ENCODE measurements at regions not wholly inside any gene's neighbourhood (a gene's known extent, or its start where the extent isn't known, plus 50 kb on each side); places are given as distances from the start of the nearest gene placed in this dataset.

GRCh38 chr10:80741278-80741677 is 203.6 kb downstream of the SH2D4B start:
- WGBS (ENCODE audit: low lambda C conversion rate, missing lambda C conversion rate) = 98% methylated on average over 2 of the region's 2 CpGs

GRCh38 chr10:80750268-80750667 is 212.6 kb downstream of the SH2D4B start:
- Histone ChIP-seq H3K4me2 (no peak overlapping the region), H4K20me1 (ENCODE audit: insufficient read depth, poor library complexity, severe bottlenecking) (no peaks in the 10 kb centered on the region), H3K4me3 (no peak overlapping the region), H3K79me2 (no peaks in the 10 kb centered on the region), H3K36me3 (replicated peaks; ENCODE audit: insufficient read depth, low read depth) (no peaks in the 10 kb centered on the region), H3K9me2 (replicated peaks; ENCODE audit: insufficient read depth) (no peaks in the 10 kb centered on the region), H3K27me3 (no peaks in the 10 kb centered on the region), H3K4me1 (ENCODE audit: insufficient read depth) (no peaks in the 10 kb centered on the region), H2AFZ (no peak overlapping the region), H3K27ac (no peak overlapping the region), H3K9me3 (ENCODE audit: low read depth) (no peaks in the 10 kb centered on the region)
- TF ChIP-seq CTCF (IDR thresholded peaks at IDR 0.05; ENCODE audit: poor library complexity) = no peak
- TF ChIP-seq EZH2phosphoT487 (IDR thresholded peaks at IDR 0.05; ENCODE audit: low read depth, severe bottlenecking, unreplicated experiment) = no peak
- TF ChIP-seq EZH2 (IDR thresholded peaks at IDR 0.05; ENCODE audit: borderline replicate concordance) = no peak
- no peak for DNase-seq (ENCODE audit: low spot score)
- WGBS (ENCODE audit: low lambda C conversion rate, missing lambda C conversion rate) = 92% methylated on average over 3 of the region's 3 CpGs

More at GRCh38 chr10:80741278-80741677, 203.6 kb downstream of the SH2D4B start:
- Histone ChIP-seq H3K79me2 (no peaks in the 10 kb centered on the region), H3K4me1 (ENCODE audit: insufficient read depth) (no peaks in the 10 kb centered on the region), H3K4me2 (no peak overlapping the region), H3K27ac (no peak overlapping the region), H4K20me1 (ENCODE audit: insufficient read depth, poor library complexity, severe bottlenecking) (no peaks in the 10 kb centered on the region), H3K9me2 (replicated peaks; ENCODE audit: insufficient read depth) (no peaks in the 10 kb centered on the region), H3K9me3 (ENCODE audit: low read depth) (no peaks in the 10 kb centered on the region), H2AFZ (no peak overlapping the region), H3K36me3 (replicated peaks; ENCODE audit: insufficient read depth, low read depth) (no peaks in the 10 kb centered on the region), H3K27me3 (no peaks in the 10 kb centered on the region), H3K4me3 (no peak overlapping the region)
- DNase-seq (ENCODE audit: low spot score) = no peak
- TF ChIP-seq CTCF (IDR thresholded peaks at IDR 0.05; ENCODE audit: poor library complexity) = no peak
- no peak for TF ChIP-seq EZH2 (IDR thresholded peaks at IDR 0.05; ENCODE audit: borderline replicate concordance)

- Histone ChIP-seq H3K4me2 (no peak overlapping the region), H3K79me2 (no peaks in the 10 kb centered on the region), H3K4me1 (ENCODE audit: insufficient read depth) (no peaks in the 10 kb centered on the region), H3K9me2 (replicated peaks; ENCODE audit: insufficient read depth) (no peaks in the 10 kb centered on the region), H3K27ac (no peak overlapping the region), H3K4me3 (no peak overlapping the region), H2AFZ (no peak overlapping the region), H4K20me1 (ENCODE audit: insufficient read depth, poor library complexity, severe bottlenecking) (no peaks in the 10 kb centered on the region), H3K27me3 (no peaks in the 10 kb centered on the region), H3K9me3 (ENCODE audit: low read depth) (no peaks in the 10 kb centered on the region), H3K36me3 (replicated peaks; ENCODE audit: insufficient read depth, low read depth) (no peaks in the 10 kb centered on the region)
- 91% methylated on average over 1 of the region's 1 CpG for WGBS (ENCODE audit: low lambda C conversion rate, missing lambda C conversion rate)
- DNase-seq (ENCODE audit: low spot score) = no peak
- TF ChIP-seq EZH2 (IDR thresholded peaks at IDR 0.05; ENCODE audit: borderline replicate concordance) (no peak), EZH2phosphoT487 (IDR thresholded peaks at IDR 0.05; ENCODE audit: low read depth, severe bottlenecking, unreplicated experiment) (no peak), CTCF (IDR thresholded peaks at IDR 0.05; ENCODE audit: poor library complexity) (no peak)
These were observed 214.2 kb downstream of the SH2D4B start for GRCh38 chr10:80751940-80752339.

- Histone ChIP-seq H4K20me1 (ENCODE audit: insufficient read depth, poor library complexity, severe bottlenecking) (no peaks in the 10 kb centered on the region), H3K9me2 (replicated peaks; ENCODE audit: insufficient read depth) (no peaks in the 10 kb centered on the region), H3K9me3 (ENCODE audit: low read depth) (no peaks in the 10 kb centered on the region), H3K4me1 (ENCODE audit: insufficient read depth) (no peaks in the 10 kb centered on the region), H3K36me3 (replicated peaks; ENCODE audit: insufficient read depth, low read depth) (no peaks in the 10 kb centered on the region), H3K79me2 (no peaks in the 10 kb centered on the region), H2AFZ (no peak overlapping the region), H3K4me2 (no peak overlapping the region), H3K27me3 (no peaks in the 10 kb centered on the region), H3K27ac (no peak overlapping the region), H3K4me3 (no peak overlapping the region)
- no peak for DNase-seq (ENCODE audit: low spot score)
- no peak for TF ChIP-seq EZH2phosphoT487 (IDR thresholded peaks at IDR 0.05; ENCODE audit: low read depth, severe bottlenecking, unreplicated experiment)
- TF ChIP-seq CTCF (IDR thresholded peaks at IDR 0.05; ENCODE audit: poor library complexity) = no peak
- no peak for TF ChIP-seq EZH2 (IDR thresholded peaks at IDR 0.05; ENCODE audit: borderline replicate concordance)
- 39% methylated on average over 1 of the region's 1 CpG for WGBS (ENCODE audit: low lambda C conversion rate, missing lambda C conversion rate)
These were observed 215.9 kb downstream of the SH2D4B start for GRCh38 chr10:80753612-80754011.
